ENCODE measurements at regions not wholly inside any gene's neighbourhood (a gene's known extent, or its start where the extent isn't known, plus 50 kb on each side); places are given as distances from the start of the nearest gene placed in this dataset.
A peak's percentile ranks its signal among the peaks of the same experiment; 100 is the strongest.
"Not testable (repeated sequence)": the region's sequence is repeated elsewhere in the genome, so short reads cannot be mapped to it uniquely, and the experiment has no call there.

DNA sequence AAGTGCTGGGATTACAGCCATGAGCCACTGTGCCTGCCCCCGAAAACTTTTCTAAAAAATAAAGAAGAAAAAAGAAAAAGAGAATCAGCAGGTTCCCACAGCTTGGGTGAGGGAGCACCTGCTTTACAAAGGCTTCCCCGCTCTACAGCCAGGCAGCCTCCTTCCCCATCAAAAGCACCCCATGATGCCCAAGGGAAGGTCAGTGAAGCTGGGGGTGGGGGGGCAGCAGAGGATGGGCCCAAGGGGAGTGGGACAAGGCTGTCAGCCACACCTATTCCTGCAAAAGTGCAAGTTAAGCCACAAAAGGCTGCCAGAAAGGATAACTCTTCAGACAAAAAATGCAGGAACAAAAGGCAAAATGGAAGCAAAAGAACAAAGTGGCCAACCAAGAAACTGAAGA is 72.5 kb downstream of the FAM50B start:
- DNase-seq, result no peak

DNA sequence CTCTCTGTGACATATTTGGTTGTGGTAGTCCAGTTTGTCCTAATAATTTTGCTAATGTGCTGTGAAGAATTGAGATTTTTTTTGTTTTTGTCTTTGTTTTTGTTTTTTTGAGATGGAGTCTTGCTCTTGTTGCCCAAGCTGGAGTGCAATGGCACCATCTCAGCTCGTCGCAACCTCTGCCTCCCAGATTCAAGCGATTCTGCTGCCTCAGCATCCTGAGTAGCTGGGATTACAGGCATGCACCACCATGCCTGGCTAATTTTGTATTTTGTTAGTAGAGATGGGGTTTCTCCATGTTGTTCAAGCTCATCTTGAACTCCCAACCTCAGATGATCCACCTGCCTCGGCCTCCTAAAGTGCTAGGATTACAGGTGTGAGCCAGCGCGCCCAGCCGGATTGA is 73.4 kb downstream of the FAM50B start:
- DNase-seq, result not testable (repeated sequence)

DNA sequence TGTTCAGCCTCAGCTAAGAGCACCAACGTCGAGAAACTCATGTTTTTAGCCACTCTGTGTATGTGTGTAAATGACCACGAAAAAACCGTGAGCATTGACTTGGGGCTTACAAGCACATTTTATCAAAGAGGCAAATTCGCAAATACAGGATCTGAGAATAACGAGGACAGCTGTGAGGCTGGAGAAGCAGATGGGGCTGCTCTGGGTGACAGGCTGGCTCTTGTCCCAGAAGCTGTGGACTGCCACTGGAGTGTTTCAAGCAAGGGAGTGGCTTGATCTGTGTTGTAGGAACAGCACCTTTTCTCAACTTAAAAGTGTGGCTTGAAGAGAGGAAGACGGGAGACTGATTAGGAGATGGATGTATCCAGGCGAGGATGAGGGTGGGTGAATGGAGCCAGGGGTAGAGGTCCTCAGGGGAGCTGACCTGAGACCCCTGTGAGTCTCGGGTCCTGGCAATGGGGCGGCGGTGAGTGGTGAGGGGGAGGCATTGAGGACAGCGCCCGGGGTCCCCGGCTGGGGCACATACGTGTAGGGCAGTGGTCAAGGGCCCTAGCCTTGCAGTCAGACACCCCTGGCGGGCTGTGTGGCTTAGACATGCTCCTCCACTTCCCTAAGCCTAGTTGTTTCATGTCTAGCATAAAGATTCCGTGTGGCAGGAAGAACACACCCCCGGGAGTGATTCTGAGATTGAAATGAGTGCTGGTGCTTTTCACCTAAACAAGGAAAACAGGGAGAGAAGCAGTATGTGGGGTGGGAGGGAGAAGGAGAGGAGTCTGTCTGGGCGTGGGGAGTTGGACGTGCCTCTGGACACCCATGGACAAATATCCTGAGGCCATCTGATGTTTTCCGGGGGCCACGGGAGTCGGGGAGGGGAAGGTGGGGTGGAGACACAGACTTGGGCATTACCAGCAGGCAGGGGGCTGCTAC is 76.3 kb downstream of the FAM50B start:
- DNase-seq, result not testable (repeated sequence)

DNA sequence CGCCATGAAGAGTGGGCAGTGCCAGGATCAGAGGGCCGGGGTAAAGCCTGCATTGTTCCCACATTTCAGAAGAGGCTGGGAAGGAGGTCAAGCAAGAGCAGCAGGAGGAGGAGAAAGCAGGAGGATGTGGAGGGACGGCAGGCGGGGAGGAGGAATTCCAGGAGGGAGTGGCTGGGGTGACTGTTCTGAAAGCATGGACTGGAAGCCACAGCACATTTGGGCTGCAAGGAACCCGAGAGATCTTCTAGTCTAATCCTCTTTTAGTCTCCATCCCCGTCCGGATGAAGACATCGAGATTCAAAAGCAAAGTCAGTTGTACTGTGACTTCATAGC is 76.9 kb downstream of the FAM50B start:
- no peak for DNase-seq

DNA sequence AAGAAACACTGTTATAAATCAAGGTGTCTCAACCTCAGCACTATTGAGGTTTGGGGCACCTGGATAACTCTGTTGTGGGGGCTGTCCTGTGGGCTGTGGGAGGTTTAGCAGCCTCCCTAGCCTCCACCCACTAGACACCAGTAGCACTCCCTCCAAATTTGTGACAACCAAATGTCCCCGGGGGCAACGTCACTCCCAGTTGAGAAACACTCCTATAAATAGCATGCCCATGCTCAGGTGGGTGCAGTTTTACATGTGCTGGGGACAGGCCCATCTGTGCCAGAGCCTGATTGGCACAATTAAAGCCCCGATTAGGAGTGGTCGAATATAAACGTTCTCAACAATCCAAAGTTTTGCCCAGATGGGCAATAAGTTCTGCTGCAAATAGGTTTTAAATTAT is 78.9 kb downstream of the FAM50B start:
- DNase-seq, result no peak

DNA sequence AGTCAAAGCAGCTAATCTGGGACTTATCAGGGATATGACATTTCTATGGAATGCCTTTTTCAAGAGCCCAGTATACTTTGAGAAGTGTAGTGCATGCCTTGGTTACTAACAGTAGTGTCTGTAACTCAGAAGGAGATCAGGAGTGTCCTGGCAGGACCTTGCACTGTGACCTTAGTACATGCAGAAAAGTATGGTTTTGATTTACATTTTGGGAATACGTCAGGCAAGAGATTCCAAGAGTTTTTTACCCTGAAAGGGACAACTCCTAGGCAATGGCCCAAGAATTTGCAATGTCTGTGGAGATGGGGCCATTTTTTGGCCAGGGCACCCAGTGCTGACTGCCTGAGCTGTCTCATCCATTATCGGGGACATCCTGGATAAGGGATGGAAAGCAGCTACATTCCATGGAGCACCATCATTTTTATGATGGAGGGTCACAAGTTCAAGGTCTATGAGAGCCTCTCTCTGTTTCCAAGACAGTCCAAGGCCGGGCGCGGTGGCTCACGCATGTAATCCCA is 80.2 kb downstream of the FAM50B start:
- no peak for DNase-seq

DNA sequence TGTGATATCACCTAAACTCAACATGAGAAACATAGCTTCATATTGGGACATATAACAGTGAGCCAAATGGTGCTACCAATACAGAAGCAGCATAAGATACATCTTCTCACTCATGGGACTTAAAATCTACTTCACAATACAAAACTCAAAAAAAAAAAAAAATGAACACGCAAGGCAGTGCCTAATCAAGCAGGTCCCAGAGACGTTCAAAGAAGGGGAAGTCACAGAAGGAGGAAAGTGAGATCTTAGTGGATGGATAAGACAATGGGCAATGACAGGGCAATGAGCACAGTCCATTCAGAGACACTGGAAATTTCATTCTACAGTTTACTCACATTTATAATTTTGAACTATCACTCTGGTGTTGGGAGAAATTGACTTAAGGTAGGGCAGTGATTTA is 88.3 kb downstream of the FAM50B start:
- no peak for DNase-seq

DNA sequence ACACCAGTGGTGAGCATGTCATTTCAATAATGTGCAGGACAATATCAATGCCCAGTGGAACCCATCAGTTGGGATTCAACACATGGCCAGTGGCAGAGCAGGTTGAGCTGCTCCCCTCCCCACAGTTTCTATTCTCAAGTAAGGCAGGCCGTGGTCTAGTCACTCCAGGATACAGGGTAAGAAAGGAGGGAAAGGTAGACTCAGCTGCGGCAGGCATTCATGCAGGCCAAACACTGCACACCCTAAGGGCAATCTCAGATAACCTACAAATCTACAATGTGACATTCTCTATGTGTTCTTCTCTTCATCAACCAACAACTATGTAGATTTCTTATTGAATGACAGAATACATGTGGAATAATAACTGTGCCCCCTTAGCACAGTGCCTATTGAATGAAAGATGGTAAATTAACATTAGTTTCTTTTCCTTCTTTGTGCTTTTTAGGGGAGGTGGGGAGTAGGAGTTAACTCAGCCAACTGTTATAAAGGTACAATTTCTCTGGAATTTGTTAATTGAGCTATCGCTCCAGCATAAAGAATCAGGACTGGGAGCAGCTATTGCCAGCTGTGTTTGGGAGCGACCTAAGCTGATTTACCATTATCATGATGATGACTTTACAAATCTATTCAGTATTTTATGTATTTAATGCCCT is 89.7 kb downstream of the FAM50B start:
- DNase-seq, result no peak

DNA sequence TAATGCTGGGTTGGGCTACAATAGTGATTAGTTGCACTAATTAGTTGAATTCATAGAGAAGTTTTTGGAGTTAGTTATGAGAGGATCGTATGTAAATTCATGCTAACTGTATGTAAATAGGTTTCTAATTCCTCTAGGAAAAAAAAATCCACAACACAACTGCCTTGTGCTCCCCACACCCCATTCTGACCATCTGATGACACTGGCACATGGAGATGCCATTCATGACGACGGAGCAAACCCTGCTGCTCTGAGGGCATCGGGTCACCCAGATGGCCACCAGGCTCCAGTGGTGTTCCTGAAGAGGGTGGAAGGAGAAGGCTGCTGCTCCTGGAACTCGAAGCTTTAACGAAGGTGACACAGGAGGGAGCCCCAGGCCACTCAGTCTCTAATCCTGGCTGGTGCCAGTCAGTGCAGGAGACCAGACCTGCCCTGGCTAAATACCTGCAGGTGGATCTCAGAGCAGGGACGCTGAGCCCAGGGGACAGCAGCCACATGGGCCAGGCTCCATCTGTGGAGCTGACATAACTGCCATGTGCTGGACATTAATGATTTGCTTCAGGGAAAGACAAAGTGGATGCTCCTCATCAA is 90.3 kb downstream of the FAM50B start:
- no peak for DNase-seq

DNA sequence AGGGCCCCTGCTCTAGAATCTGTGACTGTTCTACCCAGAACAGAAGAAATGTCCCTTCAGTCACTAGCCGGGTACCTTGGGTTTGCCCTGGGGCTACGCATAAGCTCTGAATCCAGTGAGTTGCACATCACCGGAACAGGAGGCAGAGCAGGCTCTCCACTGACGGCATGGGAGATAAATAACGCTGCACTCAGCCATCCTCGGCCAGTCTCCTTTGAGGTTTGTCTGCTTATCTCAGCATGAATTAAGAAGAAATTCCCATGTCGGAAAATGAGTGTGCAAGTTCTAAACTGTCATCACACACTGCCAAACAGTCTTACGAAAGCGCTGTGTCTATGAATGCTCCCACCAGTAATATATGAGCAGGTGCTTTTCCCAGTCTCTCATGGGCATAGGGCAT is 90.8 kb downstream of the FAM50B start:
- DNase-seq, result peak; percentile 33

DNA sequence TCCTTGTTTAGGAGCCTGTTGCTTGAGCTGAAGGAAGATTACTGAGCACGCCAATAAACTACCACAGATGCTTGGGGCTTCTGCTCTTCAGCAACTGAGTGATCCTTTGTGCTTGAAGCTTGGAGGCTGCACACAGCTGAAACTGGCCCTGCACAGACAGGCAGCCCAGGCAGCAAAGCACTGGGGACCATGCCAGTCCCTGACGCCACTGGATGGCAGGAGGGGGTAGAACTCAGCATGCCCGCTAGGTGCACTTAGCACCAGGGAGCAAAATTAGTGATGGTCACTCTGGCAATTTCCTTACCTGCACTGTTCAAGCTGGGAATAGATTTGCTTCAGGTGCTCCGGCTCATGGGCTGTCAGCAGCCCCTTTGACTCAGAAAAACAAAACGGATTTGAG is 91.5 kb downstream of the FAM50B start:
- no peak for DNase-seq

DNA sequence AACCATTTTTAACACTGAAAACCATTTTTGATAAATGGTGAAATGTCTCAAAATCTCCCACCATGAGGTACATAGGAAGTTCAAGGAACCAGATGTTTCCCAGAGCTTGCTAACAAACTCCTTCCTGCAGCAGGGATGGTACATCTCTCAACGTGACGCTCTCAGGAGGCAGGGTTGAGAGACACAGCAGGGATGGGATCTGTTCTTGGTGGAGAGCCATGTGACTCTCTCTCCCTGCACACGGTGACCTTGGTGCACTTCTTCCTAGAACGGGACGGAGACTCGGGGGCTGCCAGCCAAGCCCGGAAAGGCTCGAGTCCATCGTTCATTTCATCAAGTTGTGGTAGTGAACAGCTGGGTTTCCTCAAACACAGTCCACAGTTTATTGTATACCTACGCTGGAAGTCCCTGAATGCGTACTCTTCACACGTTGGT is 94.2 kb downstream of the FAM50B start:
- DNase-seq, result peak; percentile 68

DNA sequence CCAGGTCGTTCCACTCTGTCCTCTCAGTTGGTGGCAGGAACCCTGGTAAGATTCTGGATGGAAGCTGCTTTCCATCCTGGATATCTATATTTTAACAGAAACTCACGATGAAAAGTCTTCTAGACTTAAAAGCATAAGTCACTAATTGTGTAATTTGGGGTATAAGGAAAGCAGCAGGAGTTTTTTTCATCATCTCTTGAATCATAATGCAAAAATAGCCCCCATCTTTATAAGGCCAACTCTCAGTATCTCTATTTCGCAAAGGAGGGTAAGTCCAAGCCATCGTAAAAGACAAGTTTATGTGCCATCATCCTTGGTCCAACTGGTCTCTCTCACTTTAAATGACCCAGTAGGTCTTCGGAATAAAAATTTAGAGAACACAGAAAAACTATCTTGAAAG is 95.1 kb downstream of the FAM50B start:
- DNase-seq, result peak; percentile 47

DNA sequence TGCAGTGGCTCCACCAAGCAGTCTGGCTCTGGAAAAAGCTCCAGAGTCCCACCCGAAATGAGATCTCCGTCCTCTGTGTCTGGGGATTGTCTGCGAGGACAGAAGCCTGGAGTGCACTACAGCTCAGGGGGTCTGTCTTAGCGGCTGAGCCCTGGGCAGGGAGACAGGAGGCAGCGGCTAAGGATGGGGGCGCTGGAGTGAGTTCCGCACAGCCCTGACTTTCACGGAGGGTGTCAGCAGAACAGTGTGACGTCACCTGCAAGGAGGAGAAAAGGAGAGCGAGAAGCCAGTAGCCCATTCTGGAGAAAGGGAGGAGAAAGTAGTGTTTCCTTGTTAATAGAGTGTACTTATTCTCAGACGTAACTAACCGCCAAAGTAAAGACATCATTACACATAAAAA is 97.6 kb downstream of the FAM50B start:
- DNase-seq, result no peak

DNA sequence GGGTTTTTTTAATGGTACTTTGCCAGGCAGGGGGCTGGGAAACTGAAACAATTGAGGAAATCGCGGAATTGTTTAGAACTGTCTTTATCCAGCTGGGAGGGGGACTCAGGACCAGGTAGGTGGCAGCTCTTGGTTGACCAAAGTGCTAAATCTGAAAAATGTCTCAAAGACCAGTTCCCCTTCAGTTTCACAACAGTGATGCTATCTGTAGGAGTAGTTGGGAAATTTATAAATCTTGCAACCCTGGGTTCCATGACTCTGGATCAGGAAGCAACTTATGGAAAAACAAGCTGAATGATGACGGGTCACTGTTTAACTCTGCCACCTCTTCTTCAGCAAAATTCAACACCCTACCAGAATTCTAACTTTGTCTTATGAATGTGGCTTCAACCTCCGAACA is 99.7 kb downstream of the FAM50B start:
- DNase-seq, result peak; percentile 42

DNA sequence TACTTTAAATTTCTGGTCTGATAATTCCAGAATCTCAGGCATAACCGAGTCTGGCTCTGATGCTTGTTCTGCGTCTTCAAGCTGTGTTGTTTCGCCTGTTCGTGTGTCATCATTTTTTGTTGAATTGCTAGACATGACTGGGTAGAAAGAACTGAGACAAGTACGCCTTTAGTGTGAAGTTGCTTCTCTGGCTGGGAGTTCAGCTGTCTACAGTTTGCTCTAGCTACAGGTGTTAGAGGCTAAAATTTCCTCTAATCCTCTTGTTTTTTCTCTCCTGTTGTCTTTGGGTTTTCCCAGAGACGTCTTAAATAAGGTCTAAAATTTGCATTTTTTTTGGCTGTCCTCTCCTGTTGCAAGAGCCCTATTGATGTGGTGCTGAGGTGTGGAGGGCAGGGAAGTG is 100.3 kb downstream of the FAM50B start:
- no peak for DNase-seq

DNA sequence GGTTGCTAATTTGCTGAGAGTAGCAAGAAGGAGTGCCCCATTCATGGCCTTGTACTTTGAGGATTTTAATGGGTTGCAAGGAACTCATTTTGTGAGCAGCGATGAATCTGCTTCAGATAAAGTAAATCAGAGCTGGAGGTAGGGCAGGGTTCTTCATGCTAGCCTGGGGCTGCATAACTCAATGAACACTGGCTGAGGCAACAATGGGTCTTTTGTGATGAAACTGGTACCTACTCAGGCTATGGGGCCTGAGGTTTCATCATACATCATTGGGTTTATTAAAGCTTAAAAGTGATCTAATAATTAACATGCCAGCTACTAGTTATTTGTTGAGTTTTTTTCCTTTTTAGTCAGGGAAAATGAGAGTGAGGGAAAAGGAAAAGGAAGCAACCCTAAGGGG is 106.9 kb downstream of the FAM50B start:
- no peak for DNase-seq

DNA sequence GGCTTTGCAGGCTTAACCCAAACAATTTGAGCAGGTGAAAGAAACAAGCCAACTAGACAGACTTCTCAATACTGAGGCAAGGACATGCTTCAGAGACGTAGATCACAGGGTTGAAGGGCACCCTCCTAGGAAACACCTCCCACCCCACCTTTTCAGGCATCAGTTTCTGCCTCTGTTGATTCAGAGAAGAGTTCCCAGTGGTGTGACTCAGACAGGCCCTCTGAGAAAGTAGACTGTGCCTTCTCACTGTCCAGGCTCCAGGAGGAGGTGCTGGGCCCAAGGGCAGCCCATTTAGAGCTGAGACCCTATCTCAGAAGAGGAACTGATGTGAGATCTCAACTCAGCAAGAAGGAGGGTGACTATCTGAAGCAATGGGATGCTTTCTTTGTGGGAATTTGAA is 108.1 kb downstream of the FAM50B start:
- DNase-seq, result no peak

DNA sequence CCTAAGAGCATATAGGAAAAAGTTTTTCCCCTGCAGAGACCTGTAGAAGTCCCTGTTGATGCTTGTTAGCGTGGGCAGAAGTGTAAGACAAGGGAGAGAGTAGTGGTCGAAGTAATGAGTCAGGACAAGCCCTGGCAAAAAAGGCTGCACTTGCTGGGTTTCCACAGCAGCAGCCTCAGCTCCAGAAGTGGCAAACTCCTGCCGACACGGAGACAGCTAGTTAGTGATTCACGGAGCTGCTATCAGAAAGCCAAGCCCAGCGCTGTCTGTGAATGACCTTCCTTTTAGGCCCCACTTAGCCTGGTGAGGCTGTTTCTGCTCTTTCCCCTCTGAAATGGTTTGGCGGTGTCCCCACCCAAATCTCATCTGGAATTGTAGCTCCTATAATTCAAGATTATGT is 109.1 kb downstream of the FAM50B start:
- DNase-seq, result no peak

DNA sequence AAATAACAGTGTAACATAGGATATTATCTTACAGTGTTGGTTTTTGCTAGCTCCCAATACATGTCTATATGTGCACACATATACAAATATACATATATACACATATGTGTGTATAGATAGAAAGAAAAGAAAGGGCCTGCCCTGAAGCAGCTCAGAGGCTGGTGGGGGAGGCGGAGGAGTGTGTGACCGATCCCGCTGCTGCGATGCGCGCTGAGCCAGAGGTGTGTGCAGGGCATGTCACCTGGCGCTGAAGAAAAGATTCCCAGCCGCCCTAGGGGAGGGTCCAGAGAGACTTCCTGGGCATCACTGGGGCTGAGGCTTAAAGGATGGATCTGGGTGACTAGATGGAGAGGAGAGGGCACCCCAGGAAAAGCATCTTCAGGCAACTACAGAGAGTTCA is 110.2 kb downstream of the FAM50B start:
- DNase-seq, result no peak

DNA sequence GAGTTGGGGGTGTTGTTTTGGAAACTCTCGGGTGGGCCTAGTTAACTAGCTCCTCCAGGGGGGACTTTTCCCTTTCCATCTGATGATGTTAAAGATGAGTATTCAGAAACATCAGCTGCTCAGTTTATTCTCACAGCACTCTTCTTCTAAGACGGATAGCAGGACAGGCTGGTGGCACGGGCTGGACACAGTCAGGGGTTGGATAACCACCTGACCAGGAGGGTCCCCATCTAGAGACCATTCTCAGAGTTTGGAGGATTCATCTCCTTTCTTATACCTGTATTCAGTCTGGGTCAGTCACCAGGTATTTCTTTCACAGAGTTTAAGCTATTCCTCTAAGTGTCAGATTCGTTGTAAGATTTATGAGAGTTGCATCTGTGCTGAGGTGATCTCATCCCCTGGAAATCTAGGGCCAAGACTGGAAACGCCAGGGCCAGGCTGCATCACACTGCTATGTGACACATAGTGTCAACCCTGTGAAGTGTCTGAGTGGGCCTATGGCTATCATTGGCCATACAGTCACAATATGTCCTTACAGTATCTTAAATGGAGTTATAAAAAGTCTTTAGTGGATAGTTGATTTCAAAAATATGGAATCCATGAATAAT is 111.7 kb downstream of the FAM50B start:
- DNase-seq, result no peak

DNA sequence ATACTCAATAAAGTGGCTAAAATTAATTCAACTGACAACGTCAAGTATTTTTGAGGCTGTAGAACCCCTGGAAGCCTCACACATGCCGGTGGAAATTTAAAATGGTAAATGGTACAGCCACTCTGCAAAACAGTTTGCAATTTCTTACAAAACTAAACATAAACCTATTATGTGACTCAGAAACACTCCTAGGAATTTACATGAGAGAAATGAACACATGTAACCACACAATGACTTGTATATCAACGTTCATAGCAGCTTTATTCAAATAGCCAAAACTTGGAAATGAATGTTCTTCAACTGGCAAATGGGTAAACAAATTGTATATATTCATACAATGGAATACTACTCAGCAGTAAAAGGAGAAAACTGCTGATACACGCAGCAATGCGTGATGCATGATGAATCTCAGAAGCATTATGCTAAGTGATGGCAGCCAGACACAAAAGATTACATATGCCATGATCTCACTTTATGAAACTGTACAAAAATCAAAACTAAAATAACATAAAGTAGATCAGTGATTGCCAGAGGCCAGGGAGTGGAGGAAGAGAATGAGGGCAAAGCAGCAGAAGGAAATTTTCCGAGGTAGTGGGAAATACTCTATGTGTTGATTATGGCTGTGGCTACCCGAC is 112.5 kb downstream of the FAM50B start:
- no peak for DNase-seq

All from suppressor macrophage treated with lipopolysaccharide for 4 hours (primary cell).